OCI-LY1 (cell line): ENCODE measurements at regions not wholly inside any gene's neighbourhood (a gene's known extent, or its start where the extent isn't known, plus 50 kb on each side); places are given as distances from the start of the nearest gene placed in this dataset.

ENCODE experiments used
- CTCF ChIP-seq: fragments of 200-600 bp; sonication (generic), shearing (Covaris generic); IDR thresholded peaks from 2 replicates; pipeline ENCODE4 v1.5.1; 2017; ENCODE audit warnings: mild to moderate bottlenecking, antibody characterized with exemption, low read length, moderate library complexity, mixed read lengths
- EZH2 ChIP-seq: fragments of 200-600 bp; sonication (generic), shearing (Covaris generic); IDR thresholded peaks from 2 replicates; pipeline ENCODE4 v1.8.0; 2017; ENCODE audit warnings: borderline replicate concordance, mixed run types, mild to moderate bottlenecking, antibody characterized with exemption, low read length, moderate library complexity, mixed read lengths

GRCh38 chr18:65409261-65409660, 341.6 kb upstream of the CDH7 start:
- TF ChIP-seq CTCF: no peak
- TF ChIP-seq EZH2: no peak
